ENCODE measurements at regions not wholly inside any gene's neighbourhood (a gene's known extent, or its start where the extent isn't known, plus 50 kb on each side); places are given as distances from the start of the nearest gene placed in this dataset.

DNA sequence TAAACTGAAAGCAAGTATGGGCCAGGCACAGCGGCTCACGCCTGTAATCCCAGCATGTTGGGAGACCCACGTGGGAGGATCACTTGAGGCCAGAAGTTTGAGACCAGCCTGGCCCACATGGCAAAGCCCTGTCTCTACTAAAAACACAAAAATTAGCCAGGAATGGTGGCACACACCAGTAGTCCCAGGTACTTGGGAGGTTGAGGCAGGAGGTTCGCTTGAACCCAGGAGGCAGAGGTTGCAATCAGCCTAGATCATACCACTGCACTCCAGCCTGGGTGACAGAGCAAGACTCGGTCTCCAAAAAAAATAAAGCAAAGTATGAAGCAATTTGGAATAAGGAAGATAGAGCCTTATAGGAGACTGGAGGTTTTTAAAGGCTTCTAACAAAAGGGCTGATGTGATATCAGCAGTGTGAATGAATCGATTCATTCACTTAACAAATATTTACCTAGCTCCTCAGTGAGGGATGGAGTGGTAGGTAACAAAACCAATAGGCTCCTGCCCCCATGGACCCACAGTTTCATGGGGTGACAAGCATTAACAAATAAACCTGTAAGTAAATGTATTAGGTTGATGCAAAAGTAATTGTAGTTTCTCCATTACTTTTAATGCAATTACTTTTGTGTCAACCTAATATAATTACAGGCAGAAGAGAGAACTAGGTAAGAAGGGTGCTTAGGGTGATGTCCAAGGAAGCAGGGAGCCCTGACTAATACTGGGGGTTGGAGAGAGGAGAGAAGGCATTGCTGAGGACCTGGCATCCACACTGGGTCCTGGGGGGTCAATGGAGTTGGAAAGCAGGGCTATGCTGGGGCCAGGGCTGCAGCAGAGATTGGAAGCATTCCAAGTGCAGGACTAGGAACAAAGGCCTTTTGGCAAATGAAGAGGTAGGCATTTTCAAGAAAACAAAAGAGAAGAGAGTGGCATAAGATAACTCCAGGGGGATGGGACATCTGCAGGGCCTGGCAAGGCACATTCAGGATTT lies 195.4 kb upstream of the ARL4C start:
- no peak for DNase-seq

DNA sequence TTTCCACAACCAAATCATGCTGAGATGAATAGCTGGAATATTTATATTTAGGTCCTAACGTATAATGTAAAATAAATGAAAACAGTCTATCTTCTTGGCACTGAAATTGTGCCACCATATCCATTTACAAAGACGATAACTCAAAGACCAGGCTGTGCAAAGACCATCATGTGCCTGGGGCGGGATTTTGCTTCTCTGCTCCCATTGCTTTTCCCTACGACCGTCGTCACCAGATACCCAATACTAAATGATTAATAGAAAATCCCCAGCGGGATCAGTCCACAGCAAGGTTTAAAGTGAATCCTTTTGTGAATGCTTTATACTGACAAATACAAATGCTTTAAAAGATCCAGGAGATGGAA lies 194.3 kb upstream of the ARL4C start:
- DNase-seq: no peak

DNA sequence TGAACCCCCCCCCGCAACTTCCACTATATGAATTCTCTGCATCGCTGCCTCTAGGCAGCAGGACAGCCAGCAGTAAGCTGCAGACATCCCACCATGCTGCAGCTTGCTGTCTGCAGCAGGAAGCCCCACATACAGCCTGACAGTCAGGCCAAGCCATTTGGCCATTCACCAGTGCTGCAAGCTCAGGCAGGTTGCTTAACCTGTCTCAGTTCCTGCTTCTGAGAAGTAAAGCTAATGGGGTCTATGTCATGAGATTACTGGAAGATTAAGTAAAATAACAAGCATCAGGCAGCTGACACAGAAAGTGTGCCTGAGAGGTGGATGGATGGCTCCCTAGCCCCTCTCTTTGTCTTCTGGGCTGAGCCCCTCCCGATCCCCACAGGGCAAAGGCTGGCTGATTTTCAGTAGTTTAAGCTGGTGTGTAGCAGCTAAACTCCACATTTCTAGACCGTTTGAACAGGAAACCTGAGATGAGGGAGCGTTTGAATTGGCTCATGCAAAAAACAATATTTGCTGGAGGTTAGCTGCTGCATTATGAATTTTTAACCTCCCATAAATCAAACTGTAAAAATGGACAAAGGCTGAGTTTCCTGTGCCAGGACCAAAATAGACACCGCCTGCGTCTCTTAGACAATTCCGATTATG lies 193.8 kb upstream of the ARL4C start:
- no peak for DNase-seq

DNA sequence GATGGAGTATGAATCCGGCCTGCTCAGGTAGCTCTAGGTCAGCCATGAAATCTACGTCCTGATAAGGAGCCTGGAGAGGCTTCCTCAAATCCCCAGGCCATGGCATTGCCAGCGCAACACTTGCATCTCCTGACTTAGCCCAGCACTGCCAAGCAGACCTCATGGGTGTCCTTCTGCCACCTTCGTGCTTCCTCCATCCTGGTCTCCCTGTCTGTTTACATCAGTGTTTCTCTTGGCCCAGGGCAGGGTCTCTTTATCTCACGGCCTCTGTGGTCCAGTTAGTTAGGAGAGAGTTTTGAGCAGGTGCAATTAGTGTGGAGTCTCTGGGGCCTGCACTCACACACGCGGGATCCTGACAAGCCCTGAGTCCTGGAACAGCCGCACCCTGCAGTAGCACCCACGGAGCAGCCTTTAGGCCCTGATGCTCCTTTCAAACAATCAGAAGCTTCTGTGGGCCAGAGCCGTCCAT lies 193.1 kb upstream of the ARL4C start:
- no peak for DNase-seq

DNA sequence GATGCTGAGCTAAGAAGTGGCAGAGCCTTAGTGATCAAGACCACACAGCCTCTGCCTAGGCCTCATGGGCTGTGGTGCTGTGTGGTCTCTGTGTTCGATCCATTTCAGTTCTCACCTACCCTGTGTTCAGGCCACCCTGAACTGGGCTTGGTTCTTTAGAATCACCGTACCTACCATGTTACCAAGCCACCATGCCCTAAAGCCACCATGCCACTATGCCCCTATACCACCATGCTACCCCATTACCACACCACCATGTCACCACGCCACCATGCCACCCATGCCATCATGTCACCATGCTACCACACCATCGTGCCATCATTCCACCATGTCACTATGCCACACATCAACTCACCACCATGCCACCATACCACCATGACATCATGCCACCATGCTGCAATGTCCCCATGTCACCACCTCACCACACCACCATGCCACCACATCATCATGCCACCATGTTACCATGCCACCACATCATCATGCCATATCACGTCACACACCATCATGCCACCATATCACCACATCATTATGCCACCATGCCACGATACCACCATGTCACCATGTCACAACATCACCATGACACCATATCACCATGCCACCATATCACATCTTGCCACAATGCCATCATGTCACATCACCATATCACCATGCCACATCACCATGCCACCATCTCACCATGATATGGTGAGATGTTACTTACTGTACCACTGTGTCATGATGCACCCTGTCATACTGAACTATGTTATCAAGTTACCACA lies 191.0 kb upstream of the ARL4C start:
- DNase-seq: no peak

DNA sequence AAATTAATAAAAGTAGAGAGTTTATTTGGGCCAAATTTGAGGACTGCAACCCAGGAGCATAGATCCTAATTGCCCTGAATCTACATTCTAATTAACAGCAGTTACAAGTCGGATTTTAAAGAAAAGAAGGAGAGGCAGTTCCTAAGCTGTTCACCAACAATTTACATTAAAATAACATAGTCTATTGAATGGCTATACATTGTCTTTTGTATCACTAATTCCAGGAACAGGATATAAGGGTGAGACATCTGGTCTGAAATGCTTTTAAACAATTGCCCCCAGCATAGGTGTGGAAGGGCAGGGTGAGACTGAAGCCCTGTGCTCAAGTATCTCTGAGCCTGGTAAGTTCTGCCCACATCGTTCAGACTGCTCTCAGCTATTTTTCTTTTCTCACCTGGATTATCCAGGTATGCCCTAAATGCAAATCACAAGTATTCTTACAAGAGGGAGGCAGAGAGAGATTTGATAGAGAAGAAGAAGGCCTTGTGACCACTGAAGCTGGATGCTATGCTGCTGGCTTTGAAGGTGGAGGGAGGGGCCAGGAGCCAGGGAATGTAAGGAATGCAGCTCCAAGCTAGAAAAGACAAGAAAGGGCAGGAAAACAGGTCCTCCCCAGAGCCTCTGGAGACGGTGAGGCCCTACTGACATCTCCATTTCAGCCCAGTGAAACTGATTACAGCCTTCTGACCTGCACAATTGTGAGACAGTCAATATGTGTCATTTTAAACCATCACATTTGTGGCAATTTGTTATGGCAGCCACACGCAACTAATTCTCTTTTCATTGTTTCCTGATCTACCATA lies 189.4 kb upstream of the ARL4C start:
- DNase-seq: no peak

DNA sequence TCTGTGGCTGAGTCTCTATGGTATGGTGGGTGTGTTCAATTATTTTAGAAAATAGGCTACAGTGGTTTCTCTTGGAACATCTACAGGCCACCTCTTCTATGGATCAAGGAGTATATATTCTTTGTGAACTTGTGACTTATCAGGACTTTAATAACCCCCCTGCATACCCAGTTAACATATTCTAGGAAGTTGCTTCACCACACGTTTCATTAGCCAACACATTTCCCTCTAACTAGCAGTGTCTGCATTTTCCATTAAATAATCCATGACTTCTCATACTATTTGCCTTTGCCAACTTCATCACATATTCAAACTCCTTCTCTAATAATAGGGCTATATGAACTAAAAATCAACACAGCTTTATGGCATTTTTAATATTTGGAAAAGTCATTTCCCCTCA lies 187.6 kb upstream of the ARL4C start:
- DNase-seq: no peak

DNA sequence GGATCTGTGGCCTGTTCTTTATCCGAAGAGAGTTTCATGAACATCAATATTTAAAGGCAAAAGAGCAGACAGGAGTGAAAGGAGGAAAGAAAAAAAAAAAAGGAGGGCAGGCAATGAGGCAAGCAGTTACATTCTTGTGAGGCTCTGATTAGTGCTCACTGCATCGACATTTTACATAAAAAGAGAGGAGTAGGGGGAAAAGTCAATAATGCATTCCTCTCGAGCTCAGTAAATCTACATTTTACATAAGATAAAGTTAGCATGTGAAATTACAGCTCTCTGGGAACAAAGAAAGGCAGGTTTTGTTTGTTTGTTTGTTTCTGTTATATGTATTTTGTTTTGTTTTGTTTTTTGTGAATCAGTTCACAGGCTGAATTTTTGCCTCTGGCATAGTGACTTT lies 187.1 kb upstream of the ARL4C start:
- DNase-seq: no peak

DNA sequence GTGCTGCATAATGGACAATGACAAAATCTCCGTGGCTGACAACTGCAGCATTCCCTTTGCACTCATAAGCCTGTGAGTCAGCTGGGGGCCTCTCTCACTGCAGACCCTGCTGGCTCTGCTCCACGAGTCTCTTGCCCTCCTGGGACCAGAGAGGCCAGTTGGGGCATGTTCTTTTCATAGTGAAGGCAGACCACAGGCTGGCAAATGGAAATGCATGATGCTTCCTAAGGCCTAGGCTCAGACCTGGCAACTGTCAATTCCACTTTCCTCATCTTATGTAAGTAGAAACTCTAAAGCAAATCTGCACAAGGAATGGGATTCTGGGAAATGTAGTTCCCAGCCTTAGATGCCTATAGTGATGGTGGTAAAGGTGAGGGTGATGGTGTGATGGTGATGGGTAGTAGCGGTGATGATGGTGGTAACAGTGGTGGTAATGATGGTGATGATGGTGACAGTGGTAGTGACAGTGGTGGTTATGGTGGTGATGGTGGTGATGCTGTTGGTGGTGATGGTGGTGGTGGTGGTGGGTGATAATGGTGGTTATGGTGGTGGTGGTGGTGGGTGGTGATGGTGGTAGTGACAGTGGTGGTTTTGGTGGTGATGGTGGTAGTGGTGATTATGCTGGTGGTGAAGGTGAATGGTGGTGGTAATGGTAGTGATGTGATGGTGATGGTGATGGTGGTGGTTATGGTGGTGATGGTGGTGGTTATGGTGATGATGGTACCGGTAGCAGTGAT lies 185.8 kb upstream of the ARL4C start:
- no peak for DNase-seq

DNA sequence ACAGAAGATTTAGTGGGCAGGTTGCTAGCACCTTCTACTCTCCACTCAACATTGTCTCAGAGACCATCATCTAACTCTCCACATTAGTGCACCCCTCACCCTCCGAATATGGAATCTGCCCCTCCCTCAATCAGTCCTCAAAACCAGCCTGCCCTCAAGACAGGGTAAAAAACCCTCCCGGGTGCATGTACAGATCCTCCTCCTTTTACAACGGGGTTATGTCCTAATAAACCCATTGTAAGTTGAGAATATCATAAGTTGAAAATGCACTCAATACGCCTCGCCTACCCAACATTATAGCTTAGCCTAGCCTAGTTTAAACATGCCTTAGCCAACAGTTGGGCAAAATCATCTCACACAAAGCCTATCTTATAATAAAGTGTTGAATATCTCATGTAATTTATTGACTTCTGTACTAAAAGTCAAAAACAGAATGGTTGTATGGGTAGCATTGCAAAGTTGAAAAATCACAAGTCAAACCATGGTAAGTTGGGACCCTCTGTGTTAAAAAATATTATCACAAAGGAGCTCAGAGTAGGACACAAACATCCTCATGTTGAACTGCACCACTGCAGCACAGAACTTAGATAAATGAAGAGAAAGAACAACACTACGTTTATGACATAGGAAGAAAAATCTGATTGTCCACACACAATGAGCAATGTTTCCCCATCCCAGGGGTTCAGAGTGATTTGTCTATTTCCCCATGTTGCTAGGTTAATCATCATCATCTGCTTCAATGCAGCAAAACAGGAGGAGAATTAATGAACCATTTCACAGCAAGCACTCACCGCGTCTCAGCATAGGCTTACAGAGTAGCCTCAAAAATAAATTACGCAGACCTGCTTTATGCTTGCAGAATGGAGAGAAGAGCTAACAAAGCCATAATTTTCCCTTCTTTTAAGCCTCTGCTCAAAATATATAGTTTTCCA lies 184.1 kb upstream of the ARL4C start:
- no peak for DNase-seq

DNA sequence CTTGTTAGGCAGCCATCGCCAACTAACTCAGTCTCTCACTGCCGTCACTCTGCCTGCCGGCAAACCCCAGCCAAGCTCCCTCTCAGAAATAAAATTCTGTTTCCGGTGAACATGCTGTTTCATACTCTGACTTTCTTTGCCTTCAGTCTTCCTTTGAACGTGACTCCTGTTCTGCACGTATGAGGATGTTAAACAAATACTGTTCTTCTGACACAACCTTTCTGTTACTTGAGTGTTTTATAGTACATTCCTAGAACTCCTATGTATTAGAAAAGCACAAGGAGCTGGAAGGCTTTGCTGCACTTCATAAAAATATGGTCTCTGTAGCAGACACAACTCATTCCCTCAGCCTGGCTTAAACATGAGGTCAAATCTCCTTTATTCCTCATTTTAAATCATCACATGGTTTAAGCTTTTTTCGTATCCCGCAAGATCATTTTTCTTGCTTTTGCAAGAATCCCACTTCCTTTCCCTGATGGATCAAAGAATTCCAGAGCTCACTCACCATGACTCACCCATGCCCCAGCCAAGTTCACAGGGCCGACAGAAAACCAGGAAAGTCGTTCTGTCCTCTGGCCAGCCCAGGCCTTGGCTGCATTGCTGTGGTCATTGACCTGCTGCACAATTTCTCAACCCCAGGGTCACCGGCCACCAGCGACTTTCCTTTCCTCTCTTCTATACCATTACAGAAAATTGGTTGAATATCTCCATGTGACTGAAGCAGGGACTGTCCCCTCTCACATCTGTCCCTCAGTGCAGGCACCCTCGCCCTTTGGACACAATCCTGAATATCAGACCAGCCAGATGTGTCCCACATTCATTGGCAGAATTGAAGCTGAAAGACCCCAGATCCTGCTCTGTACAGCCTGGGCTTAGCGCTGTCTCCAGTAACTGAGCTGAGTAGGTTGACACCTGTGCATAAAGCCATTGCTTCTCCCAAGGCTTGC lies 183.1 kb upstream of the ARL4C start:
- no peak for DNase-seq

DNA sequence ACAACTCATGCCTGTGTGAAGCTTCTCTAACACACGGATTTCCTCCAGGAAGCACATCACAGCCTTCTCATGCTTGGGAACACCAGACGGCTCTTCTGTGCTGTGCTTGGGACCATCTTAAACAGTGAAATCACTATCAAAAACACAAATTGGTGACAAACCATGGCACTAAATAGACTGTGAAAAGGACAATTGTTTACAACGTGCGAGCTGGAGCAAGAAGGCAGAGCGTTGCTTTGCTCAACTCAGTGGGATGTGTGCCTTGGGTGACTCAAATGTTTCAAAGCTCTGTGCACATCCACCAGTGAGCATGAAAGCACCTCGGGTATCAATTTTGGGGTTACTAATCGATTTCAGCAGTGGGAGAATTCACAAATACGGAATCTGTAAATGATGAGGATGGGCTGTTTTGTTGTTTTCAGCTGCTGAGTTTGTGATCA lies 182.4 kb upstream of the ARL4C start:
- DNase-seq: no peak

DNA sequence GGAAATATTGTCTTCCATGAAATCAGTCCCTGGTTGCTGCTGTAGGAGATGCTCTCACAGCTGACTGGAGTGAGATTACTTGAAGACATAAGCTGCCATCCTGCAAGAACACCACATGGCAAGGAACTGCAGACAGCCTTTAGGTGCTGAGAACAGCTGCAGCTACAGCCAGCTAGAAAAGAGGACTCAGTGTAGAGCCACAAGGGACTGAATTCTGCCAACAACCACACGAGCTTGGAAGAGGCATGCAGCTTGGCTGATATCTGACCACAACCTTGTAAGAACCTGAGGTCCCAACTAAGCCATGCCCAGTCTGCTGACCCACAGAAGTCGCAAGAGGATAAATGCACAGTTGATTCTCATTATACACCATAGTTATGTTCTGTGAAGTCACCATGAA lies 181.8 kb upstream of the ARL4C start:
- DNase-seq: no peak

DNA sequence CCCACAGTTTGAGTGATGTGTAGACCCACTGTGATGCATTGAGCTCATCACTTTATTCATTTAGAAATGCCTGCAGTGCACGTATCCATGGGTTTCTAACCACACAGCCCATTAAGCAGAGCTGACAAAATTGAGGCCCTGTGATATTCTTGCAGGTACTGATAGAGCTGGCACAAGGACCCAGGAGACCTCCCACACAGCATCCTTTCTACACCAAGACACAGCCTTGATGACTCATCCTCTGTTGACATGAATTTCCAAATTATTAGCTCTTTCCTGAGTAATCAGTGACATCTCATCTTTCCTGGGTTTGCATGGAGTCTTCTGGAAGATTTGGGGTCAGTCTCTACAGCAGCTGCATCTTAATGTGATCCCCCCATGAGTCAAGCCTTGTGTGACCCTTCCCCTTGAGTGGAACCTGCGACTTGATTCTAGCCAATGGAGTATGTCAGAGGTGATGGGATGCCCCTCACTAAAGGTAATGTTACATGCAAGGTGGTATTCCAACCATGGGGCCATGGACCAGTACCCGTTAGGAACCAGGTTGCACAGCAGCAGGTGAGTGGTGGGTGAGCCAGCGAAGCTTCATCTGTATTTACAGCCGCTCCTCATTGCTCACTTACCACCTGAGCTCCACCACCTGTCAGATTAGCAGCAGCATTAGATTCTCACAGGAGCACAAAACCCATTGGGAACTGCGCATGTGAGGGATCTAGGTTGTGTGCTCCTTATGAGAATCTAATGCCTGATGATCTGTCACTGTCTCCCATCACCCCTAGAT lies 181.1 kb upstream of the ARL4C start:
- no peak for DNase-seq

DNA sequence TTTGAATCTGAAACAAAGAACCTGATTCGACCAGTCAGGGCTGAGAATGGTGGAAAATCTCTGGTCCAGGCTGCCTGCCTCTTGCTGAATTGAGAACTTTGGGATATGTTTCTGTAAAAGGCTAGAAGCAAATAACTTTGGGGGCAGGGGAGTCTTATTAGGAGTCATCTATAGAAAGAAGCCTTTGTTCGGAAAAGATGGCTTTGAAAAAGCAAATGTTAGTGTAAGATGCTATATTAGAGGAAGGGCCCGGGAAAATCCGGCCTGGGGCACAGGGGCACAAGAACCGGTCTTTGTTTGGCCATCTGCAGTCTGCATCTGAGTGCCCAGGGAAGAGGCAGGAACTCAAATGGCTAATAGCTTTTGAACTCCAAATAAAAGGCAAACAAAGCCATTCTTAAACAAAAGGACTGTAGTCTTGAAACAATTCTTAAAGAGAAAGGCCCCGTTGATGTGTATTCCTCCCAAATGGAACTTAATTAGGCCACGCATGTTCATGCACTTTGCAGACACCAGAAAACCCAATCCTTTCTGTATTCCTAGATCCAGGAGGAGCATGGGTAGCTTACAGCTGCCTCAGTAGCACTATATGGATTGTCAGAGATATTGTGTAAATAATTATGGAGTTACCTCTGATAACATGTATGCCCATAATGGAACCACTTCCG lies 180.0 kb upstream of the ARL4C start:
- DNase-seq: no peak

DNA sequence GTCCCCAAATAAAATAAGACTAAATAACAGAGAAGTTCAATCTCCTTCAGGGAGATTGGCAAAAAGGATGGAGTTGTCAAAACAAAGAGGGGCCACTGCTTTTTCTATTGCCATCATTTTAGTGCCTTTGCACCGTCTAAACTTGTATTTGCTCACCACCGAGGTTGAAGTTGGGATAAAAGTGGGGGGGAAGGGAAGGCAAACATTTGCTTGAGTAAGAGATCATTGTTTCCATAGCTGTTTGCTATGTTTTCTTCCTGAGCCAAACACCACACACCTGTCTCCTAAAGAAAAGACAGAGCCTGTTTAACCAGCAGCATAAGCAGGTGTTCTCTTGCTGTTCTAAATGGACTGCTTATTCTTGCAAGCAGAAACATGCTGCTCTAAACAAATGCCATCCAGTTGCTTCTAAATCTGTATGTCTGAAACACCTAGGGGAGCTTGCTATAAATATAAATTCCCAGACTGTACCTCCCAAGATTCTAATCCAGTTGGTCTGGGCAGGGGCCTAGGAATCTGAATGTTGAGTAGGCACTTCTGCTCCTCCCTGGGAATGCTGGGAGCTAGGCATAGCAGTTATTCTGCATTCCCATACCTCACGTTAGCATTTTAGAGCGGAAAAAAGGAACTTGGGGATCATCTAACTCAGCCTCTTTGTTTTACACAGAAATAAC lies 179.4 kb upstream of the ARL4C start:
- no peak for DNase-seq

DNA sequence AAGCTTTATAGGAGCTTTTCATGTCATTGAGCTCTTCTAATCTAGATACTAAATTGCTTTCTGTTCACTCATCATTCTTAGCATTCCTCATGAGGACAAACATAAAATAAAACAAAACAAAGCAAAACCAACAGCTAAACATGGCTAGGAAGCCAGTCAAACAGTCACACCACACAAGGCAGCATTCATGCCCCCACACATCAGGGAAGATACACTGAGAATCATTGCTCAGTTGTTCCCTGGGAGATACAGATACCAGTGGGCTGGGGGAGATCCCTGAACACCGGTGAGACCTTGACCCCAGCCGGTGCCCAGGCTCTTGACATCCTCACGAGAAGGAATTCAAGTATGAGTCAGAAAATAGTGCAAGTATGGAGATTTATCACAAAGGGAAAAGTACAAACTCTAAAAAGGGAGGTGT lies 177.9 kb upstream of the ARL4C start:
- no peak for DNase-seq
